ENCODE measurements at regions not wholly inside any gene's neighbourhood (a gene's known extent, or its start where the extent isn't known, plus 50 kb on each side); places are given as distances from the start of the nearest gene placed in this dataset.
A peak's percentile ranks its signal among the peaks of the same experiment; 100 is the strongest.

- ATAC-seq (peak in 1 of 2 donors; percentile 53), DNase-seq (no peak)
- Histone ChIP-seq H3K9me3 (ENCODE audit: control insufficient read depth, low read length) (no peaks in the 10 kb centered on the region), H3K27ac (ENCODE audit: low read length) (no peak overlapping the region), H3K4me1 (ENCODE audit: control insufficient read depth, insufficient read depth, low read length) (peaks cover 2% of the 10 kb centered on the region), H3K4me3 (ENCODE audit: low read length) (no peak overlapping the region), H3K27me3 (ENCODE audit: control insufficient read depth, insufficient read depth) (no peaks in the 10 kb centered on the region)
- intact Hi-C loops (cut with DNase I) = no loop called here
- WGBS = 63% methylated on average over 4 of the region's 4 CpGs
These were observed 87.0 kb upstream of the EEA1 start for GRCh38 chr12:93015871-93016751.

DNA sequence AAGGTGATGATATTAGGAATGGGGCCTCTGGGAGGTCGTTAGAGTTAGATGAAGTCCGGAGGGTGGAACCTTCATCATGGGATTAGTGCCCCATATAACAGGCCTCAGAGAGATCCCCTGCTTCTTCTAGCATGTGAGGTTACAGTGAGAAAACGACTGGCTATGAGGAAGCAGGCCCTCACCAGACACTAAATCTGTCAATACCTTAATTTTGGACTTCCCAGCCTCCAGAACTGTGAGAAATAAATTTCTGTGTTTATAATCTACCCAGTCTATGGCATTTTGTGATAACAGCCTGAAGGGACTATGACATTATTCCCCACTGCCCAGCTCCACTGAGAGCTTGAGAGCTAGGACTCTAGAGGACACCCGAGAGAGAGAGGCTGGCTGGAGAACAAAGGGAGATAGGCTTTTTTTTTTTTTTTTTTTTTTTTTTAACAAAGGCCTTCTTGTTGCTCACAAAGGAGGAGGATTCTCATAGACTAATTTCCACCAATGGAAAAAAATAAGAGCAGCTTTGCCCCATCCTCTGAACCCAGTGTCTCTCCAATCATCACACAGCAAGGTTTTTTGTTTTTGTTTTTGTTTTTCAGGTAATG, 87.8 kb upstream of the EEA1 start:
- 67% methylated on average over 4 of the region's 4 CpGs for WGBS
- Histone ChIP-seq H3K4me1 (ENCODE audit: control insufficient read depth, insufficient read depth, low read length) (peaks cover 2% of the 10 kb centered on the region), H3K27ac (ENCODE audit: low read length) (no peak overlapping the region), H3K4me3 (ENCODE audit: low read length) (no peak overlapping the region), H3K27me3 (ENCODE audit: control insufficient read depth, insufficient read depth) (no peaks in the 10 kb centered on the region), H3K9me3 (ENCODE audit: control insufficient read depth, low read length) (no peaks in the 10 kb centered on the region)
- intact Hi-C loops (cut with DNase I) = no loop called here
- ATAC-seq = no peak
- no peak for DNase-seq

DNA sequence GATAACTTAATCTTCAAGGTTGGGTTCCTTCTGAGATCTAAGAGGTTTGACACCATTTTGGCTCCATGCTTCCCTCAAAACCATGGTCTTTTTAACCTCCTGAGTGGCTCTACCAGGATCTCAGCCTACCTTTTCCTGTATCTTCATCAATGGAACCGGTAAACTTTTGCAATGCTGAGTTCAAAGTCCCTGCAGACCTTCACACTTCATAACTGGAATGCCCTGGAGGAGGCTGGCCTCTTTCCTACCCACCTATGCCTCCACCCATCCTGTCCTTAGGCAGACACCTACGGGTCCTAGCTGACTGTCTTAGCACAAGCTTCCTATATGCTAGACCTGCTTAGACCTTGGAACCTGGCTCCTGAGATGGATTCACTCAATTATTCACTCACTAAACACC, 89.5 kb upstream of the EEA1 start:
- DNase-seq (no peak), ATAC-seq (no peak)
- no peaks in the 10 kb centered on the region for H3K27me3 ChIP-seq (ENCODE audit: control insufficient read depth, insufficient read depth)
- intact Hi-C loops (cut with DNase I) = no loop called here
- H3K4me1 ChIP-seq (ENCODE audit: control insufficient read depth, insufficient read depth, low read length) = peaks cover 6% of the 10 kb centered on the region
- no peaks in the 10 kb centered on the region for H3K9me3 ChIP-seq (ENCODE audit: control insufficient read depth, low read length)
- H3K4me3 ChIP-seq (ENCODE audit: low read length) = no peak overlapping the region
- H3K27ac ChIP-seq (ENCODE audit: low read length) = no peak overlapping the region
- 98% methylated on average over 2 of the region's 2 CpGs for WGBS

GRCh38 chr12:93019212-93019927, 90.3 kb upstream of the EEA1 start:
- Histone ChIP-seq H3K4me3 (ENCODE audit: low read length) (no peak overlapping the region), H3K4me1 (ENCODE audit: control insufficient read depth, insufficient read depth, low read length) (peaks cover 6% of the 10 kb centered on the region), H3K27me3 (ENCODE audit: control insufficient read depth, insufficient read depth) (no peaks in the 10 kb centered on the region), H3K27ac (ENCODE audit: low read length) (no peak overlapping the region), H3K9me3 (ENCODE audit: control insufficient read depth, low read length) (no peaks in the 10 kb centered on the region)
- intact Hi-C loops (cut with DNase I) = no loop called here
- DNase-seq (no peak), ATAC-seq (peak in 1 of 2 donors; percentile 13)
- 93% methylated on average over 9 of the region's 9 CpGs for WGBS

DNA sequence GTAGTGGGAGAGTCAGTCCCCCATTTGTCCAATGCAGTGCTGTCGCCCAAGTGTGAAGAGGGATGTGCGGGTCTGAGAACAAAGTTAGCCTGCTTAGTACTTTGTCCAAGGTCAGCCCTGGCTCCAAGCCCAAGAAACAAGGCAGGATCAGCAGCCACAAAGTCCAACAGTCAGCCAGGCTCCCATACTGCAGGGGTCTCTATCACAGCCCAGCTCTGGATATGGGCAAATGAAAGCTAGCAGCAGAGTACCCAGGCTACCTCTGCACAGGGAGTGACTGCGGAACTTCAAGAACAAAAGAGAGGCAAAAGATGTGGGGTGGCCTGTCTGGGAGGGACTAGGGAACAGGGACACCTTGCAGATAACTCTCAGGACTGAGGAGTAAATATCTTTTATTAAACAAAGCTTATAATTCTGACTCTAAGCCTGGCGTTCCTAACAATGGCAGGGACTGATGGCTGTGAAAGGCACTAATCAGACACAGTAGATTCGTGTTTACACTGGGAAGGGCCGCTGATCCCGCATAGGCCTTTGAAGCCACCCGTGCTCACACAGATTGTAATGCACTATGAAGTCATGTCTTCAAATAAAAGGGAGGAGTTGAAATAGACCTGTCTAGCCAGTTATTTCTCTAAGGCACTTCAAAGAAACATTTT, 91.0 kb upstream of the EEA1 start:
- intact Hi-C loops (cut with DNase I) = no loop called here
- DNase-seq = peak in 1 of 3 donors; percentile 35
- Histone ChIP-seq H3K4me1 (ENCODE audit: control insufficient read depth, insufficient read depth, low read length) (peaks cover 6% of the 10 kb centered on the region), H3K27me3 (ENCODE audit: control insufficient read depth, insufficient read depth) (no peaks in the 10 kb centered on the region), H3K4me3 (ENCODE audit: low read length) (no peak overlapping the region), H3K27ac (ENCODE audit: low read length) (no peak overlapping the region), H3K9me3 (ENCODE audit: control insufficient read depth, low read length) (no peaks in the 10 kb centered on the region)
- WGBS = 68% methylated on average over 8 of the region's 8 CpGs
- peak; percentile 50 to 53 for ATAC-seq

GRCh38 chr12:93020631-93021597, 91.8 kb upstream of the EEA1 start:
- Histone ChIP-seq H3K4me3 (ENCODE audit: low read length) (no peak overlapping the region), H3K27ac (ENCODE audit: low read length) (no peak overlapping the region), H3K9me3 (ENCODE audit: control insufficient read depth, low read length) (no peaks in the 10 kb centered on the region), H3K4me1 (ENCODE audit: control insufficient read depth, insufficient read depth, low read length) (peaks cover 6% of the 10 kb centered on the region), H3K27me3 (ENCODE audit: control insufficient read depth, insufficient read depth) (no peaks in the 10 kb centered on the region)
- intact Hi-C loops (cut with DNase I) = no loop called here
- DNase-seq (no peak), ATAC-seq (peak in 1 of 2 donors; percentile 43)
- WGBS = 50% methylated on average over 9 of the region's 9 CpGs

- WGBS = 77% methylated on average over 6 of the region's 6 CpGs
- ATAC-seq (peak; percentile 17 to 60), DNase-seq (no peak)
- Histone ChIP-seq H3K9me3 (ENCODE audit: control insufficient read depth, low read length) (no peaks in the 10 kb centered on the region), H3K4me3 (ENCODE audit: low read length) (no peak overlapping the region), H3K27ac (ENCODE audit: low read length) (no peak overlapping the region), H3K27me3 (ENCODE audit: control insufficient read depth, insufficient read depth) (no peaks in the 10 kb centered on the region), H3K4me1 (ENCODE audit: control insufficient read depth, insufficient read depth, low read length) (peaks cover 6% of the 10 kb centered on the region)
- intact Hi-C loops (cut with DNase I) = no loop called here
These were observed 93.7 kb upstream of the EEA1 start for GRCh38 chr12:93022603-93023340.

GRCh38 chr12:93025145-93026103, 96.3 kb upstream of the EEA1 start:
- Histone ChIP-seq H3K27me3 (ENCODE audit: control insufficient read depth, insufficient read depth) (no peaks in the 10 kb centered on the region), H3K4me3 (ENCODE audit: low read length) (no peak overlapping the region), H3K9me3 (ENCODE audit: control insufficient read depth, low read length) (no peaks in the 10 kb centered on the region), H3K27ac (ENCODE audit: low read length) (no peak overlapping the region), H3K4me1 (ENCODE audit: control insufficient read depth, insufficient read depth, low read length) (peaks cover 3% of the 10 kb centered on the region)
- intact Hi-C loops (cut with DNase I) = no loop called here
- DNase-seq (no peak), ATAC-seq (peak in 1 of 2 donors; percentile 25)
- WGBS = 65% methylated on average over 6 of the region's 6 CpGs

GRCh38 chr12:93027041-93027440, 97.9 kb upstream of the EEA1 start:
- Histone ChIP-seq H3K27me3 (ENCODE audit: control insufficient read depth, insufficient read depth) (no peaks in the 10 kb centered on the region), H3K4me3 (ENCODE audit: low read length) (no peak overlapping the region), H3K4me1 (ENCODE audit: control insufficient read depth, insufficient read depth, low read length) (peaks cover 3% of the 10 kb centered on the region), H3K27ac (ENCODE audit: low read length) (no peak overlapping the region), H3K9me3 (ENCODE audit: control insufficient read depth, low read length) (no peaks in the 10 kb centered on the region)
- DNase-seq (no peak), ATAC-seq (no peak)
- 79% methylated on average over 2 of the region's 2 CpGs for WGBS
- intact Hi-C loops (cut with DNase I) = no loop called here
